ENCODE measurements at regions not wholly inside any gene's neighbourhood (a gene's known extent, or its start where the extent isn't known, plus 50 kb on each side); places are given as distances from the start of the nearest gene placed in this dataset.
"Not testable (repeated sequence)": the region's sequence is repeated elsewhere in the genome, so short reads cannot be mapped to it uniquely, and the experiment has no call there.

- ATAC-seq (replicated peaks) (no peak), DNase-seq (no peak)
- Mint-ChIP-seq H3K4me3 (no peak overlapping the region), H3K27me3 (no peaks in the 10 kb centered on the region), H3K36me3 (ENCODE audit: insufficient read depth) (no peaks in the 10 kb centered on the region), H3K9me3 (peaks cover 9 to 11% of the 10 kb centered on the region in 2 donors), H3K4me1 (ENCODE audit: low read depth in 2 of 2) (no peaks in the 10 kb centered on the region), H3K27ac (no peak overlapping the region)
Observed at GRCh38 chr3:181189556-181189955, 200.0 kb upstream of the DNAJC19 start.

GRCh38 chr3:181183764-181184163, 194.2 kb upstream of the DNAJC19 start:
- Mint-ChIP-seq H3K36me3 (ENCODE audit: insufficient read depth) (no peaks in the 10 kb centered on the region), H3K27me3 (no peaks in the 10 kb centered on the region), H3K9me3 (no peaks in the 10 kb centered on the region)

GRCh38 chr3:181183057-181183456, 193.5 kb upstream of the DNAJC19 start:
- not testable (repeated sequence) for H3K27me3 Mint-ChIP-seq; H3K9me3 Mint-ChIP-seq; DNase-seq; H3K4me1 Mint-ChIP-seq (ENCODE audit: low read depth in 2 of 2); H3K27ac Mint-ChIP-seq; H3K36me3 Mint-ChIP-seq (ENCODE audit: insufficient read depth); H3K4me3 Mint-ChIP-seq; ATAC-seq (replicated peaks)

More at GRCh38 chr3:181183764-181184163, 194.2 kb upstream of the DNAJC19 start:
- no peak overlapping the region for H3K27ac Mint-ChIP-seq
- no peaks in the 10 kb centered on the region for H3K4me1 Mint-ChIP-seq (ENCODE audit: low read depth in 2 of 2)
- ATAC-seq (replicated peaks), result no peak
- H3K4me3 Mint-ChIP-seq, result no peak overlapping the region
- DNase-seq, result no peak

DNA sequence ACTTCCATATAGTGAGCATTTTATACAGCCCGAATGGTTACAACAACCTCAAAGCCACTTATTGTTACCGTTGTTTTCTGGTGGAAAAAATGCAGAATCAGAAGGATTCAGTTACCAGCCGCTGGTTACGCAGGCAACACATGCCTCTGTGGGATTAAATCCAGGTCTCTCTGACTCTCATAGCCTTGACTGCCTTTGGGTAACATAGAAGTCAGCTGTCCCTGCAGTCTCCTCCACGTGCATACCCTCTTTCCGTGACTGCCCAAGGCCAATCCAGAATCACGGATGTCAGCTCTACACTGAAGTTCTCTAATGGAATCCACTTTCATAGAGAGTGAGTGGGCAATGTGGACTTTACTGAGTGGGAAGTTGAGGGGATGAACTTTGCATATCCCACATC, 189.5 kb upstream of the DNAJC19 start:
- no peak for DNase-seq
- Mint-ChIP-seq H3K27me3 (no peaks in the 10 kb centered on the region), H3K36me3 (ENCODE audit: insufficient read depth) (no peaks in the 10 kb centered on the region)

GRCh38 chr3:181176601-181177000, 187.1 kb upstream of the DNAJC19 start:
- Mint-ChIP-seq H3K27me3 (no peaks in the 10 kb centered on the region), H3K4me3 (no peak overlapping the region), H3K4me1 (ENCODE audit: low read depth in 2 of 2) (no peaks in the 10 kb centered on the region), H3K27ac (no peak overlapping the region), H3K36me3 (ENCODE audit: insufficient read depth) (no peaks in the 10 kb centered on the region), H3K9me3 (no peaks in the 10 kb centered on the region)
- ATAC-seq (replicated peaks) (no peak), DNase-seq (no peak)

More for the DNA sequence above, 189.5 kb upstream of the DNAJC19 start:
- no peak for ATAC-seq (replicated peaks)
- Mint-ChIP-seq H3K4me3 (no peak overlapping the region), H3K4me1 (ENCODE audit: low read depth in 2 of 2) (no peaks in the 10 kb centered on the region), H3K27ac (no peak overlapping the region), H3K9me3 (no peaks in the 10 kb centered on the region)

- Mint-ChIP-seq H3K36me3 (ENCODE audit: insufficient read depth) (no peaks in the 10 kb centered on the region), H3K27ac (no peak overlapping the region), H3K9me3 (no peaks in the 10 kb centered on the region), H3K27me3 (no peaks in the 10 kb centered on the region), H3K4me1 (ENCODE audit: low read depth in 2 of 2) (no peaks in the 10 kb centered on the region), H3K4me3 (no peak overlapping the region)
- ATAC-seq (replicated peaks) (no peak), DNase-seq (no peak)
Observed at GRCh38 chr3:181174676-181175233, 185.2 kb upstream of the DNAJC19 start.

DNA sequence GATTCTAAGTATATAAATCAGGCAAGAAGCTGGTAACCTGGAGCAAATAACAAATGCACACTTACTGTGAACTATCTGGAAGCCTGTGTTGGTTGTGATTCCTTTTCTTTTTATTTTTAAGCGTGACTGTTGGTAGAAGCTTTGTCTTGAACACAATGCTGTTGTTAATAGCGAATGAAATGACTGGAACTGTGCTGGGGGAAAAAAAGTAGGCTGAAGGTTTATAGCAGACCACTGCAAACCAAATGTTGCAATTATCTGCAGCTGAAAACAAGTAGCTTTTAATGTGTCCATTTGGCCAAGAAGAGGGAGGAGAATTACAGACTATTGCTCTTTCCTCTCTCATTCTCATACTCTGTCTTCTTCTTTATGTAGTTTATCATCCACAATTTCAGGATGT, 184.5 kb upstream of the DNAJC19 start:
- DNase-seq (no peak), ATAC-seq (replicated peaks) (no peak)
- Mint-ChIP-seq H3K36me3 (ENCODE audit: insufficient read depth) (no peaks in the 10 kb centered on the region), H3K27ac (no peak overlapping the region), H3K9me3 (no peaks in the 10 kb centered on the region), H3K4me1 (ENCODE audit: low read depth in 2 of 2) (no peaks in the 10 kb centered on the region), H3K4me3 (no peak overlapping the region), H3K27me3 (no peaks in the 10 kb centered on the region)

GRCh38 chr3:181173227-181173626, 183.7 kb upstream of the DNAJC19 start:
- Mint-ChIP-seq H3K4me1 (ENCODE audit: low read depth in 2 of 2) (no peaks in the 10 kb centered on the region), H3K36me3 (ENCODE audit: insufficient read depth) (no peaks in the 10 kb centered on the region), H3K9me3 (no peaks in the 10 kb centered on the region), H3K27me3 (no peaks in the 10 kb centered on the region), H3K27ac (no peak overlapping the region), H3K4me3 (no peak overlapping the region)
- no peak for DNase-seq
- ATAC-seq (replicated peaks), result no peak

DNA sequence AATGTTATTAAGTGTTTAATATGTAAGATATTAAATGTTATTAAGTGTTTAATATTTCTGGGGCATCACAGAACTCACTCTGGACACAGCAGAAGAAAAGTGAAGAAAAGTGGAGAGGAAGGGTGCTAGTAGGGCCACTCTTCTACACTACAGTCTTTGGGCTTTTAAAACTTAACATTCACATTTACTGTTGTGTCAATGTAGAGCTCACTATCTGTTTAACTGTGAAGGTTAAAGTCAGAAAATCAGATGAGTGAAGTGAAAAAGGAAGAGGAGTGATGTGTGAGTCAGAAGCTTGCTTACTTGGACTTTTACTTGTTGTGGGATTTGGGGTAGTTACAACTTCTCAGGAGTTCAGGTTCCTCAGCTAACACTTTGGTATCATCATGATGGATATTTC, 145.3 kb upstream of the DNAJC19 start:
- Mint-ChIP-seq H3K9me3 (peaks cover 5 to 11% of the 10 kb centered on the region in 2 donors), H3K36me3 (ENCODE audit: insufficient read depth) (no peaks in the 10 kb centered on the region), H3K4me3 (no peak overlapping the region), H3K27me3 (no peaks in the 10 kb centered on the region), H3K27ac (no peak overlapping the region), H3K4me1 (ENCODE audit: low read depth in 2 of 2) (no peaks in the 10 kb centered on the region)
- no peak for ATAC-seq (replicated peaks)
- no peak for DNase-seq

GRCh38 chr3:181133832-181134231, 144.3 kb upstream of the DNAJC19 start:
- Mint-ChIP-seq H3K4me3 (no peak overlapping the region), H3K9me3 (peaks cover 5 to 11% of the 10 kb centered on the region in 2 donors), H3K27ac (no peak overlapping the region), H3K4me1 (ENCODE audit: low read depth in 2 of 2) (no peaks in the 10 kb centered on the region), H3K36me3 (ENCODE audit: insufficient read depth) (no peaks in the 10 kb centered on the region), H3K27me3 (no peaks in the 10 kb centered on the region)
- DNase-seq (no peak), ATAC-seq (replicated peaks) (no peak)

GRCh38 chr3:181105646-181106045, 116.1 kb upstream of the DNAJC19 start:
- H3K36me3 Mint-ChIP-seq (ENCODE audit: insufficient read depth), result no peaks in the 10 kb centered on the region
- H3K9me3 Mint-ChIP-seq, result peaks cover 5 to 8% of the 10 kb centered on the region in 2 donors
- H3K4me3 Mint-ChIP-seq, result no peak overlapping the region
- no peak overlapping the region for H3K27ac Mint-ChIP-seq
- H3K27me3 Mint-ChIP-seq, result no peaks in the 10 kb centered on the region
- no peak for DNase-seq
- ATAC-seq (replicated peaks), result no peak
- H3K4me1 Mint-ChIP-seq (ENCODE audit: low read depth in 2 of 2), result no peaks in the 10 kb centered on the region

GRCh38 chr3:181103605-181104004, 114.1 kb upstream of the DNAJC19 start:
- Mint-ChIP-seq H3K36me3 (ENCODE audit: insufficient read depth) (no peaks in the 10 kb centered on the region), H3K27ac (no peak overlapping the region), H3K27me3 (no peaks in the 10 kb centered on the region), H3K4me1 (ENCODE audit: low read depth in 2 of 2) (no peaks in the 10 kb centered on the region), H3K4me3 (no peak overlapping the region), H3K9me3 (peaks cover 5 to 8% of the 10 kb centered on the region in 2 donors)
- ATAC-seq (replicated peaks), result no peak
- no peak for DNase-seq

- H3K4me1 Mint-ChIP-seq (ENCODE audit: low read depth in 2 of 2), result no peaks in the 10 kb centered on the region
- H3K27me3 Mint-ChIP-seq, result no peaks in the 10 kb centered on the region
Observed at GRCh38 chr3:181086011-181086410, 96.5 kb upstream of the DNAJC19 start.

DNA sequence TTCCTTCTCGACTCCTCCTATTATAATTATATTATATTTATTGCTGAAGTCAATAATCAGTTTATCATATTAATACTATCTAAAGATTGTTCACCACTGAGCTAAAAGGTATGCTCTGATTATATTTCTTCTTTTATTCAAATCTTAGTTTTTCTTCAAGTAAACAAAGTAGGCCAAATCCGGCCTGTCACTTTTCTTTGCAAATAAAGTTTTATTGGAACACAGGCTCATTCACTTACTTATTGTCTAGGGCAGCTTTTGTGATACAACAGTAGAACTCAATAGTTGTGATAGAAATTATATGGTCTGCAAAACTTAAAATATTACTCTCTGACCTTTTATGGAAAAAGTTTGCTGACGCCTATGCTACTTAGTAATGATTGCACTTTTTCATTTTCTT, 92.4 kb upstream of the DNAJC19 start:
- Mint-ChIP-seq H3K36me3 (ENCODE audit: insufficient read depth) (no peaks in the 10 kb centered on the region), H3K27ac (no peak overlapping the region), H3K9me3 (no peaks in the 10 kb centered on the region), H3K4me1 (ENCODE audit: low read depth in 2 of 2) (no peaks in the 10 kb centered on the region), H3K4me3 (no peak overlapping the region), H3K27me3 (no peaks in the 10 kb centered on the region)
- ATAC-seq (replicated peaks) (no peak), DNase-seq (no peak)

More at GRCh38 chr3:181086011-181086410, 96.5 kb upstream of the DNAJC19 start:
- ATAC-seq (replicated peaks) (no peak), DNase-seq (no peak)
- H3K27ac Mint-ChIP-seq, result no peak overlapping the region
- H3K9me3 Mint-ChIP-seq, result peaks cover 0 to 2% of the 10 kb centered on the region in 2 donors
- H3K36me3 Mint-ChIP-seq (ENCODE audit: insufficient read depth), result no peaks in the 10 kb centered on the region
- no peak overlapping the region for H3K4me3 Mint-ChIP-seq

GRCh38 chr3:181076558-181076957, 87.0 kb upstream of the DNAJC19 start:
- Mint-ChIP-seq H3K4me3 (no peak overlapping the region), H3K36me3 (ENCODE audit: insufficient read depth) (no peaks in the 10 kb centered on the region), H3K4me1 (ENCODE audit: low read depth in 2 of 2) (no peaks in the 10 kb centered on the region), H3K27me3 (no peaks in the 10 kb centered on the region), H3K9me3 (peaks cover 11 to 18% of the 10 kb centered on the region in 2 donors), H3K27ac (no peak overlapping the region)
- no peak for ATAC-seq (replicated peaks)
- no peak for DNase-seq
